SK-N-SH treated with all-trans-retinoic acid at 6 μM for 48 hours (cell line): ENCODE measurements at regions not wholly inside any gene's neighbourhood (a gene's known extent, or its start where the extent isn't known, plus 50 kb on each side); places are given as distances from the start of the nearest gene placed in this dataset.

Experiments used
- ARNTL ChIP-seq: fragments of 450-650 bp; formaldehyde crosslinking; IDR thresholded peaks from 2 replicates; pipeline ENCODE4 v1.5.0; 2020; ENCODE audit warnings: low read depth, mild to moderate bottlenecking, moderate library complexity, borderline replicate concordance
- ESRRG ChIP-seq: fragments of 250-450 bp; sonication (Bioruptor Pico); IDR thresholded peaks from 2 replicates; pipeline ENCODE4 v1.6.1; 2021; ENCODE audit warnings: mild to moderate bottlenecking
- GLIS3 ChIP-seq: fragments of 250-450 bp; sonication (Bioruptor Pico); IDR thresholded peaks from 2 replicates; pipeline ENCODE4 v1.5.0; 2020; ENCODE audit warnings: mild to moderate bottlenecking, moderate library complexity
- ISL1 ChIP-seq: fragments of 250-450 bp; sonication (Bioruptor Pico); IDR thresholded peaks from 2 replicates; pipeline ENCODE4 v2.1.2; 2022; ENCODE audit warnings: mild to moderate bottlenecking, moderate library complexity
- OSR1 ChIP-seq: fragments of 250-450 bp; sonication (Bioruptor Pico); IDR thresholded peaks from 2 replicates; pipeline ENCODE4 v1.8.0; 2022; ENCODE audit warnings: moderate library complexity, mild to moderate bottlenecking, inconsistent platforms
- PPARA ChIP-seq: fragments of 250-450 bp; sonication (Bioruptor Pico); IDR thresholded peaks from 2 replicates; pipeline ENCODE4 v1.5.0; 2020; ENCODE audit warnings: mild to moderate bottlenecking, borderline replicate concordance
- RARB ChIP-seq: fragments of 250-450 bp; sonication (Bioruptor Pico); IDR thresholded peaks from 2 replicates; pipeline ENCODE4 v1.8.0; 2021; ENCODE audit warnings: mild to moderate bottlenecking, moderate library complexity
- TCF4 ChIP-seq: fragments of 250-450 bp; sonication (Bioruptor Pico); IDR thresholded peaks from 2 replicates; pipeline ENCODE4 v1.8.0; 2021; ENCODE audit warnings: mild to moderate bottlenecking, moderate library complexity, borderline replicate concordance
- ZC3H10 ChIP-seq: fragments of 250-450 bp; sonication (Bioruptor Pico); IDR thresholded peaks from 2 replicates; pipeline ENCODE4 v1.5.1; 2021; ENCODE audit warnings: mild to moderate bottlenecking, moderate library complexity
- ZNF565 ChIP-seq: fragments of 450-650 bp; formaldehyde crosslinking; conservative IDR thresholded peaks from 2 replicates; pipeline ENCODE4 v1.5.0; 2020; ENCODE audit warnings: low read depth, mild to moderate bottlenecking, moderate library complexity
- TF ChIP-seq, protein P1 (sequence below): fragments of 250-450 bp; sonication (Bioruptor Pico); IDR thresholded peaks from 2 replicates; pipeline ENCODE4 v1.5.0; 2020; ENCODE audit warnings: mild to moderate bottlenecking, moderate library complexity
- TF ChIP-seq, protein P2 (sequence below): fragments of 250-450 bp; sonication (Bioruptor Pico); IDR thresholded peaks from 2 replicates; pipeline ENCODE4 v1.8.0; 2021; ENCODE audit warnings: low read depth, mild to moderate bottlenecking, moderate library complexity, borderline replicate concordance

DNA sequence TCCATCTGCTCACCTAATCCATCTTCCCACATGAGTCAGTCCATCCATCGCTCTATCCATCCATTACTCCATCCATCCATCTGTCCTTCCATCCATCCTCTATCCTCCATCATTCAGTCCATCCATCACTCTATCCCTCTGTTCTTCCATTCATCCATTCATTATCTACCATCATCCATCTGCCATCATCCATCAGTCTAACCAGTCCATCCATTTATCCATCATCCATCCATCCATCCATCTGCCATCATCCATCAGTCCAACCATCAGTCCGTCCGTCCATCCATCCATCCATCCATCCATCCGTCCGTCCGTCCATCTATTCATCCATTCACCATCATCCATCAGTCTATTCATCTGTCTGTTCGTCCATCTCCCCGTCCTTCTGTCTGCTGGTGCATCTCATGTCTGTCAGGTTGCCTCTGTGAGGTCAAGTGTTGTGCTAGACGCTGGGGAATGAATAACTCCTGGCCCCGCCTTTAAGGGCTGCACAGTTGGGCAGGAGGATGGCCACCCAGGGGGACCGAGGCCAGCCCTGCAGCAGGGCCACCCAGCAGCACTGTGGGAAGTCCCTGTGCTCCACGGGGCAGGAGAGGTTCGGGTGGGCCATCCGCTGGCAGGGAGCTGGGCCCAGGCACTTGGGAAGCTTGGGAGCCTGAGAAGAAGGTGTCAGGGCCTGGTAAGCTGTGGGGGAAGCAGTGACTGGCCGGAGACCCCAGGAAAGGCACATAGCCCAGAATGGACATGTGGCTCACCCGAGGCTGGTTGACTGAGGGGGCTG, 137.1 kb downstream of the CTTN start:
- no peak for TF ChIP-seq ZC3H10 (CRISPR knock-in tag)
- no peak for TF ChIP-seq TCF4 (CRISPR knock-in tag)
- TF ChIP-seq, protein P1, sequence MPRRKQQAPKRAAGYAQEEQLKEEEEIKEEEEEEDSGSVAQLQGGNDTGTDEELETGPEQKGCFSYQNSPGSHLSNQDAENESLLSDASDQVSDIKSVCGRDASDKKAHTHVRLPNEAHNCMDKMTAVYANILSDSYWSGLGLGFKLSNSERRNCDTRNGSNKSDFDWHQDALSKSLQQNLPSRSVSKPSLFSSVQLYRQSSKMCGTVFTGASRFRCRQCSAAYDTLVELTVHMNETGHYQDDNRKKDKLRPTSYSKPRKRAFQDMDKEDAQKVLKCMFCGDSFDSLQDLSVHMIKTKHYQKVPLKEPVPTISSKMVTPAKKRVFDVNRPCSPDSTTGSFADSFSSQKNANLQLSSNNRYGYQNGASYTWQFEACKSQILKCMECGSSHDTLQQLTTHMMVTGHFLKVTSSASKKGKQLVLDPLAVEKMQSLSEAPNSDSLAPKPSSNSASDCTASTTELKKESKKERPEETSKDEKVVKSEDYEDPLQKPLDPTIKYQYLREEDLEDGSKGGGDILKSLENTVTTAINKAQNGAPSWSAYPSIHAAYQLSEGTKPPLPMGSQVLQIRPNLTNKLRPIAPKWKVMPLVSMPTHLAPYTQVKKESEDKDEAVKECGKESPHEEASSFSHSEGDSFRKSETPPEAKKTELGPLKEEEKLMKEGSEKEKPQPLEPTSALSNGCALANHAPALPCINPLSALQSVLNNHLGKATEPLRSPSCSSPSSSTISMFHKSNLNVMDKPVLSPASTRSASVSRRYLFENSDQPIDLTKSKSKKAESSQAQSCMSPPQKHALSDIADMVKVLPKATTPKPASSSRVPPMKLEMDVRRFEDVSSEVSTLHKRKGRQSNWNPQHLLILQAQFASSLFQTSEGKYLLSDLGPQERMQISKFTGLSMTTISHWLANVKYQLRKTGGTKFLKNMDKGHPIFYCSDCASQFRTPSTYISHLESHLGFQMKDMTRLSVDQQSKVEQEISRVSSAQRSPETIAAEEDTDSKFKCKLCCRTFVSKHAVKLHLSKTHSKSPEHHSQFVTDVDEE = no peak
- no peak for TF ChIP-seq ZNF565 (CRISPR knock-in tag)
- TF ChIP-seq PPARA (CRISPR knock-in tag) = no peak
- no peak for TF ChIP-seq ESRRG (CRISPR knock-in tag)
- TF ChIP-seq, protein P2, sequence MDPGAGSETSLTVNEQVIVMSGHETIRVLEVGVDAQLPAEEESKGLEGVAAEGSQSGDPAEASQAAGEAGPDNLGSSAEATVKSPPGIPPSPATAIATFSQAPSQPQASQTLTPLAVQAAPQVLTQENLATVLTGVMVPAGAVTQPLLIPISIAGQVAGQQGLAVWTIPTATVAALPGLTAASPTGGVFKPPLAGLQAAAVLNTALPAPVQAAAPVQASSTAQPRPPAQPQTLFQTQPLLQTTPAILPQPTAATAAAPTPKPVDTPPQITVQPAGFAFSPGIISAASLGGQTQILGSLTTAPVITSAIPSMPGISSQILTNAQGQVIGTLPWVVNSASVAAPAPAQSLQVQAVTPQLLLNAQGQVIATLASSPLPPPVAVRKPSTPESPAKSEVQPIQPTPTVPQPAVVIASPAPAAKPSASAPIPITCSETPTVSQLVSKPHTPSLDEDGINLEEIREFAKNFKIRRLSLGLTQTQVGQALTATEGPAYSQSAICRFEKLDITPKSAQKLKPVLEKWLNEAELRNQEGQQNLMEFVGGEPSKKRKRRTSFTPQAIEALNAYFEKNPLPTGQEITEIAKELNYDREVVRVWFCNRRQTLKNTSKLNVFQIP (CRISPR knock-in tag) = no peak
- TF ChIP-seq ARNTL = no peak
- no peak for TF ChIP-seq OSR1
- no peak for TF ChIP-seq GLIS3 (CRISPR knock-in tag)
- TF ChIP-seq ISL1 = no peak
- no peak for TF ChIP-seq RARB (CRISPR knock-in tag)
